Vagina (tissue), 2 donors: ENCODE measurements at regions not wholly inside any gene's neighbourhood (a gene's known extent, or its start where the extent isn't known, plus 50 kb on each side); places are given as distances from the start of the nearest gene placed in this dataset.

ENCODE experiments used
- POLR2AphosphoS5 ChIP-seq, 2 donors: sonication (generic); formaldehyde crosslinking; IDR thresholded peaks; one replicate each; pipeline ENCODE4 v1.9.0; 2017; ENCODE audit warnings: antibody characterized with exemption in 2 of 2, mild to moderate bottlenecking in 2 of 2, low read depth in 1 of 2; ENCODE audit not compliant: insufficient read depth in 1 of 2
- TF ChIP-seq, protein P1 (sequence below), 3 experiments: fragments of 450-650 bp in 2 of 3; fragments of 200-600 bp in 1 of 3; sonication (generic) in 1 of 3; IDR thresholded peaks; one replicate each; pipeline ENCODE4 v1.5.1; 2017 to 2019; ENCODE audit warnings: antibody characterized with exemption in 3 of 3, mild to moderate bottlenecking in 2 of 3, moderate library complexity in 2 of 3

DNA sequence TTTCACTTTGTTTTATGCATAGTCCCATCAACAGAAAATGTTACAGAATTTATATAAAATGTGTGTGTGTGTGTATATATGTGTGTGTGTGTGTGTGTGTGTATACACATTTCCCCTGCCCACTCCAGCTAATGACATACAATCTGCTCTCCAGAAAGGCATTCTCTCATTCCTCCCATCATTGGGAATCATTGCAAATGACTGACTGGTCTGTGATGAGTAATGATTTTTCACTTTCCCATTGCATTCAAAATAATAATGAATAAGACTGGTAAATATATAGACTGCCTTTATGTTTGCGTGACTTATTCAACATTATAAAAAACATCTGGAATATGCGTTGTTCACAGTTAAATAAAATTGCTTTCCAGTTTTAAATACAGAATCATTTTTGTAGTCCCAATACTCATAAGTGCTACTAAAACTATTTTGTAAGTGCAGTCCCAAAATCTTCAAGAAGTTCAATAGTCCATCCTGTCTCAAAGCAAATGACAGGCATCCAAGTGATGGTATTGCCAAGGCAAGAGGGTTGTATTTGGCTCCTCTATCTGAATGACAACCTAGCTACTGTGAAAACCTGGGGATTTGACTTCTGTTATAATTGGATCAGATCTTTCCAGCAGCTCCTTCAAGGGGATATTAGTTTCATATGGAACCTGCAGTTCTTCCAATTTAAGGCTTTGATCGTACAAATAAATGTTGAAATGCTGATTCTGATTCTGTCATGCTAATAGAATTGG is 150.9 kb downstream of the POLR1F start:
- TF ChIP-seq, protein P1, sequence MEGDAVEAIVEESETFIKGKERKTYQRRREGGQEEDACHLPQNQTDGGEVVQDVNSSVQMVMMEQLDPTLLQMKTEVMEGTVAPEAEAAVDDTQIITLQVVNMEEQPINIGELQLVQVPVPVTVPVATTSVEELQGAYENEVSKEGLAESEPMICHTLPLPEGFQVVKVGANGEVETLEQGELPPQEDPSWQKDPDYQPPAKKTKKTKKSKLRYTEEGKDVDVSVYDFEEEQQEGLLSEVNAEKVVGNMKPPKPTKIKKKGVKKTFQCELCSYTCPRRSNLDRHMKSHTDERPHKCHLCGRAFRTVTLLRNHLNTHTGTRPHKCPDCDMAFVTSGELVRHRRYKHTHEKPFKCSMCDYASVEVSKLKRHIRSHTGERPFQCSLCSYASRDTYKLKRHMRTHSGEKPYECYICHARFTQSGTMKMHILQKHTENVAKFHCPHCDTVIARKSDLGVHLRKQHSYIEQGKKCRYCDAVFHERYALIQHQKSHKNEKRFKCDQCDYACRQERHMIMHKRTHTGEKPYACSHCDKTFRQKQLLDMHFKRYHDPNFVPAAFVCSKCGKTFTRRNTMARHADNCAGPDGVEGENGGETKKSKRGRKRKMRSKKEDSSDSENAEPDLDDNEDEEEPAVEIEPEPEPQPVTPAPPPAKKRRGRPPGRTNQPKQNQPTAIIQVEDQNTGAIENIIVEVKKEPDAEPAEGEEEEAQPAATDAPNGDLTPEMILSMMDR (IDR thresholded peaks at IDR 0.05) = no peak
- TF ChIP-seq POLR2AphosphoS5 (IDR thresholded peaks at IDR 0.05; ENCODE audit: insufficient read depth in 1 of 2, low read depth in 1 of 2) = no peak
